GM12864 (cell line): ENCODE measurements at regions not wholly inside any gene's neighbourhood (a gene's known extent, or its start where the extent isn't known, plus 50 kb on each side); places are given as distances from the start of the nearest gene placed in this dataset.

Experiments used
- DNase-seq: peaks from one replicate; pipeline ENCODE4 v3.0.0-alpha.2; 2011; ENCODE audit warnings: low read depth
- H3K4me3 ChIP-seq: 2 replicates; pipeline ENCODE4 v1.5.1; 2011; ENCODE audit warnings: mild to moderate bottlenecking, low read depth, low read length, control low read depth
- TF ChIP-seq, protein P1 (sequence below): IDR thresholded peaks from 2 replicates; pipeline ENCODE4 v1.5.1; 2011; ENCODE audit warnings: low read depth, mild to moderate bottlenecking, moderate library complexity, low read length, control low read depth, inconsistent platforms; ENCODE audit errors: missing control alignments

DNA sequence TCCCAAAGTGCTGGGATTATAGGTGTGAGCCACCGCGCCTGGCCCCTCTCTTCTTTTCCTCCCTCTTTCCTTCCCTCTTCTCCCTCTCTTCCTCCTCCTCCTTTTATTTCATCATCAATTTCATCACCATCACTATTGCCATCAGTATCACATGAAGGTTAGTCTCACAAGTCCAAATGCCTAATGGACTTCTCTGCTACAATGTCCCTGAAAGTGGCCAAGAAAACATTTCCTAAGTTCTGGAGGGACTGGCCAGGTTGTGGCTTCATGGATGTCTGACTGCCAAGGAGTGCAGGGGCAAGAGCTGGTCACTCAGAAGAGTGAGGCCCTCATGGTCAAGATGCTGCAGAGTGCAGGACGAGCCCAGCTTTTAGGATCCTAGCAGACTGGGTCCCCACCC, 97.6 kb downstream of the SYNE3 start:
- DNase-seq, result no peak
- TF ChIP-seq, protein P1, sequence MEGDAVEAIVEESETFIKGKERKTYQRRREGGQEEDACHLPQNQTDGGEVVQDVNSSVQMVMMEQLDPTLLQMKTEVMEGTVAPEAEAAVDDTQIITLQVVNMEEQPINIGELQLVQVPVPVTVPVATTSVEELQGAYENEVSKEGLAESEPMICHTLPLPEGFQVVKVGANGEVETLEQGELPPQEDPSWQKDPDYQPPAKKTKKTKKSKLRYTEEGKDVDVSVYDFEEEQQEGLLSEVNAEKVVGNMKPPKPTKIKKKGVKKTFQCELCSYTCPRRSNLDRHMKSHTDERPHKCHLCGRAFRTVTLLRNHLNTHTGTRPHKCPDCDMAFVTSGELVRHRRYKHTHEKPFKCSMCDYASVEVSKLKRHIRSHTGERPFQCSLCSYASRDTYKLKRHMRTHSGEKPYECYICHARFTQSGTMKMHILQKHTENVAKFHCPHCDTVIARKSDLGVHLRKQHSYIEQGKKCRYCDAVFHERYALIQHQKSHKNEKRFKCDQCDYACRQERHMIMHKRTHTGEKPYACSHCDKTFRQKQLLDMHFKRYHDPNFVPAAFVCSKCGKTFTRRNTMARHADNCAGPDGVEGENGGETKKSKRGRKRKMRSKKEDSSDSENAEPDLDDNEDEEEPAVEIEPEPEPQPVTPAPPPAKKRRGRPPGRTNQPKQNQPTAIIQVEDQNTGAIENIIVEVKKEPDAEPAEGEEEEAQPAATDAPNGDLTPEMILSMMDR, result no peak
- no peak overlapping the region for H3K4me3 ChIP-seq

DNA sequence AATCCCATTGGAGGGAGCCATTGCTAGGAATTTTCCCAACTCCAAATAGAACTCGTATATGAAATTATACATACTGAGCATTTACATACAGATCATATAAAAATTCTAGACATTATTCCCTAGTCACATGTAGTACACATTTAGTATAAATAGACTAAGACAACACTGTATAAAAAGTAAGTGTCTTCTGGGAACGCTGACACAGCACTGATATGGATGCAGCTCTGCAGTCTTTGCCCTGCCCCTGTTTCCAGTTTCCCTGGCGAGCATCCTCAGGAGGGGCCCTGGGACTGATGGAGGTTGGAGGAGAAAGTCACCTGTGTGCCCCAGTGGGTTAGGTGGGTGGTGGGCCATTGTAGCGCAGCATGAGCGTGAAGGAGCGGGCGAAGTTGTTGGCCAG, 97.8 kb upstream of the CLMN start:
- no peak for DNase-seq
- TF ChIP-seq, protein P1, result no peak

DNA sequence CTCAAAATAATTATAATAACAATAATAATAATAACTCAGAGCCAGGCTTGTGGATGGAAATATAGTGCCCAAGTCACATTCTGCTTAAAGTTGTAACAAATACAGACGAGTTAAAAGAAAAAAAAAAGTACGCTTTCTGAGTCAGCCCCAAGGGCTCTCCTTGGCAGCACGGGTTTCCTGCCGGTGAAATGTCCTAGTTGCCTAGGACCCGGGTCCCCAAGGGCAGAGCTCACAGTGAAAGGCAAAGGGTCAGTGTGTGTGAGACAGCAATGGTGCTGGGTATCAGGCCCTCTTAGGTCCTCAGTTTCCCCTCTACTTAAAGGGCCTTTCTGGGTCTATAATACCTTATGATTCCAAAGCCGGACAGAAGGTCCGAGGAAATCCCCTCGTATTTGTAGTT, 96.3 kb upstream of the CLMN start:
- DNase-seq, result no peak
- TF ChIP-seq, protein P1, result no peak
- no peak overlapping the region for H3K4me3 ChIP-seq

More for the DNA sequence above, 97.8 kb upstream of the CLMN start:
- no peak overlapping the region for H3K4me3 ChIP-seq

DNA sequence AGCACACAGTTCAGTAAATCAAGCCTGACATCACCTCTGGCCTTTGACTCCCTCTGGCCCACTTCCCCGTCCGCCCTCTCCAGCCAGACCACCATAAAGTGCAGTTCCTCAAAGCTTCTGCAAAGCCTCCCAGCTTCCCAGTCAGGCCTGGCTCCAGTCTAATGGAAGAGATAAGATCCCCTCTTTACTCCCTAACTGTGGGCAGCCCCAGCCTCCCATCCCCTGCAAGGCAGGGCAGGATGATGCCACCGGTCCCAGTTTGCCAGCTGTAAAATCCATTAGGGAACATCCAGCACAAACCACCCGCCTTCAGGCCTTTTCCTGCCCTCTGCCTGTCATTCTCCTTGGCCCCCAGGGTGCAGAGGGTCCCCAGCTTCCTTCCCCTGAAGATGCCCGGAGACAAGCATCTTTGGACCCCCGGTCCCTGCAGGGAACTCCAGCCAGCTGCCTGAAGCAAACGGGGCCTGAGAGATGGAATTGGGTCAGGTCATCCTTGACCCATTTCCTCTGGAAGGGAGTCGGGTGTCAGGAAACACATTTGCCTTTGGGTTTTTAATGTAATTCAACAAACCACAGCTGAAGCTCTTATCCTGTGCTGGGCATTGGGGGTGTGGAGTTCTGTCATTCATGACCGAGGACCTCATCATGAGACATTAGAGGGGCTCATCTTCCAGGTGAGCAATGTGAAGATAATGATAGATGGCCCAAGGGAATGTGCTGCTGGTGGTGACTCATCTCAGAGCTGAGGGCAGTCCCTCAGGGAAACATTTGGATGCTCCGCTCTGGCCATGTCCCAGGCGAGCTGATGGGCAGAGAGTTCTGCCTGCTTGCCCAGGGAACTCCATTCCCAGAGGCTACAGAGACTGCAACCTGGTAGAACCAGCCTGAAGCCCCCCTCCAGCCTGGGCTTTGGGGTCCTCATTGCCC, 93.8 kb upstream of the CLMN start:
- H3K4me3 ChIP-seq, result no peak overlapping the region
- DNase-seq, result no peak

DNA sequence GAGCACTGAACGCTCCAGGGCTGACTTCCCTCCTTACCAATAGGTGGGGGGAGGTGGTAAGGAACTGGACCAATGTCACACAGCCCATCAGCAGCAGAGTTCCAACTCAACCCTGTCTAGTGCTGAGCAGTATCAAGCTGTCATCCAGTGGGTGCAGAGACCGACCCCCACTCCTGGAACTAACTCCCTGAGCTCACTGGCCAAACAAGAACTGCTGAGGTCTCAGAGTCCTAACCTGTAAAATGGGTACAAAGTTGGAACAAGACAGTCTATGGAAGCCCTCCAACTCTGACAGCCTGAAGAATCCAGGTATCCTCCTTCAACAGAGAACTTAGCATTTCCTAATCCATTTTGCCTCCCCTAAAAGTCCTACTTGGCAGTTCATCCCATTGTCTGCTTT, 91.1 kb upstream of the CLMN start:
- H3K4me3 ChIP-seq, result no peak overlapping the region
- TF ChIP-seq, protein P1, result no peak
- no peak for DNase-seq

More for the DNA sequence above, 93.8 kb upstream of the CLMN start:
- TF ChIP-seq, protein P1, result no peak

DNA sequence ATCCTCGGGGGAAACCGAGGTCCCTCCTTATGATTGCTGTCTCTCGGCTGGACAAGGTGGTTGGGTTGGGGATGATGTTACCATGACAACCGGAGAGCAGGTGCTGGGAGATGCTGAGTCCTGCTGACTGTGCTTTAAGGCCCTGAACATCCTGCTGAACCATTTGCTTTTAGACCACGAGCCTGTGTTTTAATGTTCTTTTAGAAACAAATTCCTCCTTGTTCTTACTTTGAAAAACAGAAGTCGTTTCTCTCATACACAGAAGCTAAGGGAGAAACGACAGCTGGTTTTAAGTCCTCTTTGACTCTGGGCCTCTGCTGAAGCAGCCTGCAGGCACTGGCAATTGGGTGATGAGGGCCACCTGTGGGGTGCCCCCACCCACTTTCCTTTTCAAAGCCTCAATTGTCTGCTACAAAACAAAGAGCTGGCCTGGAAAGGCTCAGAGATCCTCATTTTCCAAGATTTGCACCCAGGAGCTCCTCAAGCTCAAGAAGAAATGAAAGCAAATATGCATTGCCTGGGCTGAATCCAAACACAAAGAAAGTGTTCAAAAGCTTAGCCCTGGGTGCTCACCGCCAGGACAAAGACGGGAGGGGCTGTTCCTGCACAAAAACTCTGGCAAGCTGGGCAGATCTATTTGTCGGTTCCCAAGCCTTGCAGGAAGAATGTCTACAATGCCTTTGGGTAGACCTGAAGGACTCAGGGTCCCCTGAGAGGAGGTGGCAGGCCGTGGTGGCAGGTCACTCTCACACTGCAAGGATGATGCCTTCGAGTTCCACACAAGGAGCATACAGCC, 90.0 kb upstream of the CLMN start:
- TF ChIP-seq, protein P1, result no peak
- H3K4me3 ChIP-seq, result no peak overlapping the region
- no peak for DNase-seq
